Ovary (tissue), 3 donors: ENCODE measurements at regions not wholly inside any gene's neighbourhood (a gene's known extent, or its start where the extent isn't known, plus 50 kb on each side); places are given as distances from the start of the nearest gene placed in this dataset.

ENCODE experiments used
- CTCF ChIP-seq, 3 donors: fragments of 450-650 bp in 2 of 3; fragments of 200-600 bp in 1 of 3; IDR thresholded peaks; one replicate each; pipeline versions ENCODE4 v1.5.1 to v1.8.0; 2016 to 2022; ENCODE audit warnings: antibody characterized with exemption in 3 of 3, mild to moderate bottlenecking in 1 of 3
- EP300 ChIP-seq: sonication (generic); formaldehyde crosslinking; IDR thresholded peaks from one replicate; pipeline ENCODE4 v1.6.1; 2017; ENCODE audit warnings: antibody characterized with exemption
- POLR2A ChIP-seq: fragments of 450-650 bp; IDR thresholded peaks from one replicate; pipeline ENCODE4 v1.6.1; 2017; ENCODE audit warnings: antibody characterized with exemption, mild to moderate bottlenecking, moderate library complexity
- donor health status: DM: no; HTN: no; CAD: no.

GRCh38 chr2:230599853-230600252 is 112.8 kb upstream of the CAB39 start:
- TF ChIP-seq CTCF (IDR thresholded peaks at IDR 0.05) (no peak), POLR2A (no peak), EP300 (no peak)
